Keratinocyte (primary cell): ENCODE measurements at regions not wholly inside any gene's neighbourhood (a gene's known extent, or its start where the extent isn't known, plus 50 kb on each side); places are given as distances from the start of the nearest gene placed in this dataset.

Experiments used
- DNase-seq: peaks from one replicate; pipeline ENCODE4 v3.0.0-alpha.2; 2011; ENCODE audit warnings: low read depth, missing footprints, low spot score
- FAIRE-seq: peaks from 2 replicates; lab custom pipeline; 2011; peaks lifted over from hg19 to GRCh38; lab: Jason Lieb, UNC
- H2AFZ ChIP-seq: 2 replicates; pipeline ENCODE4 v1.6.0; 2012; ENCODE audit warnings: low read length, control low read depth, inconsistent platforms; ENCODE audit not compliant: control insufficient read depth
- H3K27ac ChIP-seq: 2 replicates; pipeline ENCODE4 v1.5.1; 2011; ENCODE audit warnings: low read length; ENCODE audit not compliant: control insufficient read depth, insufficient read depth
- H3K27me3 ChIP-seq: 3 replicates; pipeline ENCODE4 v1.6.0; 2011; ENCODE audit warnings: low read length; ENCODE audit not compliant: control insufficient read depth, insufficient read depth; ENCODE audit errors: extremely low read depth
- H3K36me3 ChIP-seq, 2 experiments: 2 replicates in 1 of 2; 3 replicates in 1 of 2; pipeline ENCODE4 v1.5.1; 2011; ENCODE audit warnings: low read length in 2 of 2, mild to moderate bottlenecking in 1 of 2; ENCODE audit not compliant: control insufficient read depth in 2 of 2, insufficient read depth in 2 of 2; ENCODE audit errors: extremely low read depth in 1 of 2
- H3K4me1 ChIP-seq: 3 replicates; pipeline ENCODE4 v1.5.1; 2011; ENCODE audit warnings: low read length; ENCODE audit not compliant: control insufficient read depth, insufficient read depth; ENCODE audit errors: extremely low read depth
- H3K4me2 ChIP-seq: 3 replicates; pipeline ENCODE4 v1.6.0; 2011; ENCODE audit warnings: low read depth, low read length; ENCODE audit not compliant: control insufficient read depth, insufficient read depth; ENCODE audit errors: extremely low read depth
- H3K4me3 ChIP-seq, 3 experiments: fragments of 200-600 bp in 1 of 3; sonication (generic) in 1 of 3; 2 replicates in 2 of 3; 3 replicates in 1 of 3; pipeline ENCODE4 v1.5.1; 2011 to 2016; ENCODE audit warnings: low read length in 3 of 3, mild to moderate bottlenecking in 3 of 3, control low read depth in 2 of 3, inconsistent platforms in 1 of 3, low read depth in 1 of 3, mixed read lengths in 1 of 3, mixed run types in 1 of 3, moderate library complexity in 1 of 3; ENCODE audit not compliant: control insufficient read depth in 2 of 3, insufficient read depth in 2 of 3; ENCODE audit errors: extremely low read depth in 1 of 3
- H3K79me2 ChIP-seq: 2 replicates; pipeline ENCODE4 v1.6.0; 2012; ENCODE audit warnings: low read length; ENCODE audit not compliant: control insufficient read depth, insufficient read depth
- H3K9ac ChIP-seq: 3 replicates; pipeline ENCODE4 v1.6.0; 2011; ENCODE audit warnings: low read length; ENCODE audit not compliant: control insufficient read depth, insufficient read depth; ENCODE audit errors: extremely low read depth
- H3K9me1 ChIP-seq: 3 replicates; pipeline ENCODE4 v1.6.0; 2011; ENCODE audit warnings: low read length; ENCODE audit not compliant: control insufficient read depth, insufficient read depth; ENCODE audit errors: extremely low read depth
- H3K9me3 ChIP-seq: 2 replicates; pipeline ENCODE4 v1.5.1; 2012; ENCODE audit warnings: low read depth, low read length; ENCODE audit not compliant: control insufficient read depth
- H4K20me1 ChIP-seq: 3 replicates; pipeline ENCODE4 v1.6.0; 2011; ENCODE audit warnings: low read length; ENCODE audit not compliant: control insufficient read depth, insufficient read depth; ENCODE audit errors: extremely low read depth
- EZH2 ChIP-seq: IDR thresholded peaks from one replicate; pipeline ENCODE4 v1.6.1; 2012; ENCODE audit warnings: inconsistent platforms, mild to moderate bottlenecking, low read length, moderate library complexity
- dilution Hi-C: fragments of 300-500 bp; cut with MboI; formaldehyde crosslinking; loops from one replicate; pipeline ENCODE4 v1.7.0; 2020; ENCODE audit warnings: low sequenced_read_pairs; ENCODE audit not compliant: extremely low pct_ligation_motif_present
- TF ChIP-seq, protein P1 (sequence below), 3 experiments: IDR thresholded peaks in 1 of 3; conservative IDR thresholded peaks in 1 of 3; optimal IDR thresholded peaks in 1 of 3; 2 replicates in 2 of 3; 3 replicates in 1 of 3; pipeline versions ENCODE3 to v1.5.1; 2011; ENCODE audit warnings: low read length in 3 of 3, mild to moderate bottlenecking in 3 of 3, moderate library complexity in 2 of 3, control low read depth in 1 of 3, inconsistent platforms in 1 of 3; ENCODE audit not compliant: insufficient read depth in 2 of 3; ENCODE audit errors: extremely low read depth in 1 of 3

DNA sequence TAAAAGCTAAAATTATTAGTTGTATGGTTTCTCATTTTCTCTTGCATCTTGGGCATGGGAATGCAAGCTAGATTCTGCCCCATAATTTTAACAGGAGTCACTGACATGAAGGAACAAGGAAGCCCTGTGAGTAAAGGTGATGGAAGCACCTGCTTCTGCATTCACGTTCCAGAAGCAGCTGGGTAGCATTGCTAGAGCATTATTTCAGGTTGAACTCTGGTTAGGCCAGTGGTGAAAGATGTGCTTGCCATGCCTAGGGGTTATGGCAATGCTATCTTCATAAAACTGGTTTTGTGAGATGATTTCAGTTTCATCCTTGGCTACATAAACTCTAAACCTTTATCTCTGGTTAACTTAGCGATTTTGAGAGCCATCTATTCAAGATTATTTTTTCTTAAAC is 151.4 kb downstream of the TFEC start:
- dilution Hi-C loops, result no loop called here
- Histone ChIP-seq H3K4me2 (no peak overlapping the region), H3K27me3 (no peaks in the 10 kb centered on the region), H3K36me3 (no peaks in the 10 kb centered on the region), H3K9me3 (no peaks in the 10 kb centered on the region), H3K9me1 (no peaks in the 10 kb centered on the region), H3K4me1 (no peaks in the 10 kb centered on the region), H3K9ac (no peak overlapping the region), H4K20me1 (no peaks in the 10 kb centered on the region), H3K4me3 (no peak overlapping the region), H3K27ac (no peak overlapping the region), H2AFZ (no peak overlapping the region), H3K79me2 (no peaks in the 10 kb centered on the region)
- TF ChIP-seq, protein P1, sequence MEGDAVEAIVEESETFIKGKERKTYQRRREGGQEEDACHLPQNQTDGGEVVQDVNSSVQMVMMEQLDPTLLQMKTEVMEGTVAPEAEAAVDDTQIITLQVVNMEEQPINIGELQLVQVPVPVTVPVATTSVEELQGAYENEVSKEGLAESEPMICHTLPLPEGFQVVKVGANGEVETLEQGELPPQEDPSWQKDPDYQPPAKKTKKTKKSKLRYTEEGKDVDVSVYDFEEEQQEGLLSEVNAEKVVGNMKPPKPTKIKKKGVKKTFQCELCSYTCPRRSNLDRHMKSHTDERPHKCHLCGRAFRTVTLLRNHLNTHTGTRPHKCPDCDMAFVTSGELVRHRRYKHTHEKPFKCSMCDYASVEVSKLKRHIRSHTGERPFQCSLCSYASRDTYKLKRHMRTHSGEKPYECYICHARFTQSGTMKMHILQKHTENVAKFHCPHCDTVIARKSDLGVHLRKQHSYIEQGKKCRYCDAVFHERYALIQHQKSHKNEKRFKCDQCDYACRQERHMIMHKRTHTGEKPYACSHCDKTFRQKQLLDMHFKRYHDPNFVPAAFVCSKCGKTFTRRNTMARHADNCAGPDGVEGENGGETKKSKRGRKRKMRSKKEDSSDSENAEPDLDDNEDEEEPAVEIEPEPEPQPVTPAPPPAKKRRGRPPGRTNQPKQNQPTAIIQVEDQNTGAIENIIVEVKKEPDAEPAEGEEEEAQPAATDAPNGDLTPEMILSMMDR (optimal IDR thresholded peaks at IDR 0.05 in 1 of 3, IDR thresholded peaks at IDR 0.05 in 1 of 3, conservative IDR thresholded peaks at IDR 0.05 in 1 of 3; ENCODE audit: extremely low read depth in 1 of 3, insufficient read depth in 2 of 3, low read length in 3 of 3), result no peak
- no peak for FAIRE-seq
- no peak for DNase-seq

DNA sequence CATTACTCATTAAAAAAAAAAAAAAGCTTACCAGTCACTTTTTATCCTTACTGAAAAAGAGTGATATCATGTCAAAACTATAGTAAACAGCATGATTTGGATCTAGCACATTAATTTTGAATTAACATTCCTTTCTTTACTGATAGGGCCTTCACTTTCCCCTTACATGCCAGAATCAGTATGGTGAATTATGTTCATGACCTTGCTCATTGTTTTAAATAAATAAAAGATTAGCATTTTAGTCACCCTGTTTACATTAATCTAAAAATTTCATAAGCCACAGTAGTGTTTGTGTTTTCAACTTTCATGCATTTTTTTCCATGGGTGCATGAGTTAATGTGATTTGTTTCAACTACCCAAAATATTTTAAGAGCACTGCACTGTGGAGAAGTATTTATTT is 160.8 kb downstream of the TFEC start:
- H3K9me3 ChIP-seq, result no peaks in the 10 kb centered on the region
- DNase-seq, result no peak
- H3K4me2 ChIP-seq, result no peak overlapping the region
- H2AFZ ChIP-seq, result no peak overlapping the region
- no peak overlapping the region for H3K4me3 ChIP-seq
- H3K27ac ChIP-seq, result no peak overlapping the region
- no peaks in the 10 kb centered on the region for H3K9me1 ChIP-seq
- dilution Hi-C loops, result no loop called here
- H3K27me3 ChIP-seq, result no peaks in the 10 kb centered on the region
- H3K9ac ChIP-seq, result no peak overlapping the region
- FAIRE-seq, result no peak
- TF ChIP-seq, protein P1 (optimal IDR thresholded peaks at IDR 0.05 in 1 of 3, IDR thresholded peaks at IDR 0.05 in 1 of 3, conservative IDR thresholded peaks at IDR 0.05 in 1 of 3; ENCODE audit: extremely low read depth in 1 of 3, insufficient read depth in 2 of 3, low read length in 3 of 3), result no peak
- no peak for TF ChIP-seq EZH2
- H3K79me2 ChIP-seq, result no peaks in the 10 kb centered on the region
- no peaks in the 10 kb centered on the region for H3K4me1 ChIP-seq
- no peaks in the 10 kb centered on the region for H4K20me1 ChIP-seq
- no peaks in the 10 kb centered on the region for H3K36me3 ChIP-seq
